Activated naive CD4-positive, alpha-beta T cell (primary cell): ENCODE measurements at regions not wholly inside any gene's neighbourhood (a gene's known extent, or its start where the extent isn't known, plus 50 kb on each side); places are given as distances from the start of the nearest gene placed in this dataset.
"Not testable (repeated sequence)": the region's sequence is repeated elsewhere in the genome, so short reads cannot be mapped to it uniquely, and the experiment has no call there.

Experiments used
- DNase-seq, 4 experiments: peaks; one replicate each; lab custom pipeline; 2025; lab: John Stamatoyannopoulos, UW

- DNase-seq = no peak
Observed at GRCh38 chr3:177249203-177249602, 51.9 kb upstream of the TBL1XR1 start.

DNA sequence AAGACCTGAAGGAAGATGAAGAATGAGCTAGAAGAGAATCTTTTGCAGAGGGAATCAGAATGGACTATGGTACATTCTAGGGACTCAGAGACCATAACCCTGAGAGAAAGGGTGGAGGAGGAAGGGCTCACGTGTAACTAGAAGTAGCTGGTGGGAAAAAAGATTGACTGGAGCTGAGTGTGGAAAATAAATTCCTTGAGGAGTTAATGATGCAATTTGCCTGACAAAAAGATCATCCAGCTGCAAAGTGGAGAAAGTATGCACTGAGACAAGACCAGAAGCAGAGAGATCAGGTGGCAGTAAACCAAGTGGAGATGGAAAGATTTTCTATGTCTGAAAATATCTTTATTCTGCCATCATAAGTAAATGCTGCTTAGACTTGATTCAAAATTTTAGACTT lies 52.9 kb upstream of the TBL1XR1 start:
- DNase-seq = no peak

- DNase-seq = no peak
Observed at GRCh38 chr3:177251755-177252154, 54.5 kb upstream of the TBL1XR1 start.

GRCh38 chr3:177257006-177257405 lies 59.7 kb upstream of the TBL1XR1 start:
- no peak for DNase-seq

- DNase-seq = no peak
Observed at GRCh38 chr3:177257625-177258024, 60.3 kb upstream of the TBL1XR1 start.

DNA sequence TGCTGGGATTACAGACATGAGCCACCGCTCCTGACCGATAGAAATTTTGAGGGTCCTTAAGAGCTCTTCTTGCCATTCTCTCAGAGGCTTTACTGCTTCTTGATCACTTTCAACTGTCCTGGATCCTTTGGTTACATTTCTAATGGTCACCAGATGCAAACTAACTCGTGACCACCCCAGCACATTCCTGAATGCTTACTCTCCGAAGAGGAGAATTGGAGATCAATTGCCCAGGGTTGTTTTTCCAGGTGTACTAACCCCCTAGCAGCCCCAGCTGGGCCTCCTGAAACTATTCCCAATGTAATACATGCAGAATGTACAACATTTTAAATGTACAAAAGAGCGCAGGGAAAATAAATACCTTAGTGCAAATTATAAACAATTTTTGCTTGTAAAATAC lies 65.1 kb upstream of the TBL1XR1 start:
- DNase-seq = no peak

GRCh38 chr3:177263615-177264368 lies 66.5 kb upstream of the TBL1XR1 start:
- no peak for DNase-seq

- DNase-seq = not testable (repeated sequence)
Observed at GRCh38 chr3:177271811-177272501, 74.7 kb upstream of the TBL1XR1 start.

- DNase-seq = no peak
Observed at GRCh38 chr3:177278016-177278415, 80.7 kb upstream of the TBL1XR1 start.

DNA sequence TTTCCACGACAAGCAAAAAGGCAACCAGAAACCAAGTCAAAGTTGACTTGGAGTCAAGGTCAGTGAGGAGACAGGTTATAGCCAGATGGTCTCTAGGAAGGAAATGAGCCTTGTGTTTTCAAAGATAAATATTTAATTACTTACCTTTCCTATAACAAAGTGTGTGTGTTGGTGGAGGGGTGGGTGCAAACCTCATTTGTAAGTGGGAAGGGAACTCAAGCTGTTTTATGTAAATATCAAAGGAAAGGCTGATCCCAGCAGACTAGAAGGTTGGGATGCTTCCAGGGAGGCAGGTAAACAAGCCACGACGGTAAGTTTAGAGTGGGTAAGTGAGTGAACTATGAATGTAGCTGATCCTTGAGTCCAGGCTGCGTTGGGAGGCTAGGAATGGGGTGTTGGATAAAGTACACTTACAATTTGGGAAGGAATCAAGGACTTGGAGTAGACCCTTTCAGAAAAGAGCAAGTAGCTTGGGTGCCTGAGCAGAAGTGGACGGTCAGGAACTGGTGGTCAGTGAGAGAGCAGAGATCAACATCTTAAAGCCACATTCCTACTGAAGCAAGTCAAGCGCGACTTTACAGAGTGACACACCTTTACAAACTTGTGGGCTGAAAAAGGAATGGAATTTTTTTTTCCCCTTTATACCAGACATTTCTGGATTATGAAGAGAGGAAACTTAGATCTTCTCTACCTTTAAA lies 82.0 kb upstream of the TBL1XR1 start:
- DNase-seq = no peak

GRCh38 chr3:177281292-177282118 lies 84.2 kb upstream of the TBL1XR1 start:
- no peak for DNase-seq

DNA sequence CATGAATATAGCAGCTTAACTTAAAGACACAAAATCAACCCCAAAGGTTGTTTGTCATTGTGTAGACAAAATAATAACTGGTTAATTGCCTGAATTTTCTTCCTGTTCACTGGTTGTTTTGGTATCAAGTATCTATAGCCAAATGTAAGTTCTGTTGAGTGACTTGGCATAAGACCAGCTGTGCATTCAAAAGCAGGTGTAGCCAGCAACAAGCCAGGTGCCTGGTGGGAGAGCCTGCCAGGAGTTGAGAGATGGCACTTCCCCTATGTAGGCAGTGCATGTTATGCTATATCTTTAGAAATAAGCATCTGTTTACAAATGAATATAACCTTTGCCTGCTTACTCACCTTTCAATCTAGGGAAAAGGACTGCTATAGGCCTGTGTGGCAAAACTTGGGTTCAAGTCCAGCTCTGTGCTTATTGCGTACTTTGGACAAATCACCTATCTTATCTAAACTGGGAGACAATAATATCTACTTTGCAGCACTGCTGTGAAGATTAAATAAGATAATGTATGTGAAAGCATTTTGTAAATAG lies 84.9 kb upstream of the TBL1XR1 start:
- no peak for DNase-seq

DNA sequence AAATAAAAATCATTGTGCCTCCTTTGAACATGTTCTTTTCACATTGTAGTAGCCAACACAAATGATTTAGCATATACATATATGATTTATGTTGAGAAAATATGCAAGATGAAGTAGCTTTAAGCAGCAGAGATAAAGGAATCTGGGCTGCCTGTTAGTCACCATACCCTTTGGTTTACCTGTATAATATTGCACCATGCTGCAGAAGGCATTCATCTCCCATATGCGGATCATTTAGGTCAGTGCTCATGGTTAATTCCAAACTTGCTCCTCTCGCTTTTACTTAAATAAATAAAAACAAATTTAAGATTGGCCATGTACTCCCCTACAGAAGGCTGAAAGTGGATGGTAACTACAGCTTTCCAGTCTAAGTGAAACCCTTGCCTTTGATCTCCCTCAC lies 86.7 kb upstream of the TBL1XR1 start:
- no peak for DNase-seq

GRCh38 chr3:177284383-177284881 lies 87.2 kb upstream of the TBL1XR1 start:
- no peak for DNase-seq

DNA sequence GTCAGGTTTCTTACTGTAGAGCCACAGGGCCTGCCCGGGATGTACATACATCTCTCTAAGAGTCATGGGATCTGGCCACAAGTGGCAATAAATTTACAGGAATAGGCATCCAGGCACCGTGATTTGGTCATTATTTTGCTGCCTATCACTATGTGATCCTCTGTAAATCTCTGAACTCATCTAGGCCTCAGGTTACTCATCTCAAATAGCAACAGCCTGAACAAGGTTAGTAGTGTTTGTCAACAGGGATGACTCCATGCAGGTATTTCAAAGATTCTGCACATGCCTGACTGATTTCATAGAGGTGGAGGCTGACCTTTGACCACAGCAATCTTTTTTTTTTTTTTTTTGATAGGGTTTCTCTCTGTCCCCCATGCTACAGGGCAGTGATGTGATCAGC lies 88.8 kb upstream of the TBL1XR1 start:
- DNase-seq = no peak

- no peak for DNase-seq
Observed at GRCh38 chr3:177287231-177287630, 89.9 kb upstream of the TBL1XR1 start.

DNA sequence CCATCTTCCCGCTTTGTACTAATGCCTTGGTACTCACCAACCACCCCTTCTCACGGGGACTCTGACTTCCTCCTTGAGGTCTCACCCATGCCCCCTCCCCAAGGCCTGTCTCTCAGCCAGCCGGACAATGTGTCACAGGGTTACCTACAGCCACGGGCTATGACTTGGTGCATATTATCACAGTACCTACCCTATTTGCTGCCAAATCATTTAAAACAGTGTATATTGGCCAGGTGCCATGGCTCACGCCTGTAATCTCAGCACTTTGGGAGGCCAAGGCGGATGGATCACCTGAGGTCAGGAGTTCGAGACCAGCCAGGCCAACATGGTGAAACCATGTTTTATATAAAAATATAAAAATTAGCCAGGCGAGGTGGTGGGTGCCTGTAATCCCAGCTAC lies 93.4 kb upstream of the TBL1XR1 start:
- DNase-seq = no peak

DNA sequence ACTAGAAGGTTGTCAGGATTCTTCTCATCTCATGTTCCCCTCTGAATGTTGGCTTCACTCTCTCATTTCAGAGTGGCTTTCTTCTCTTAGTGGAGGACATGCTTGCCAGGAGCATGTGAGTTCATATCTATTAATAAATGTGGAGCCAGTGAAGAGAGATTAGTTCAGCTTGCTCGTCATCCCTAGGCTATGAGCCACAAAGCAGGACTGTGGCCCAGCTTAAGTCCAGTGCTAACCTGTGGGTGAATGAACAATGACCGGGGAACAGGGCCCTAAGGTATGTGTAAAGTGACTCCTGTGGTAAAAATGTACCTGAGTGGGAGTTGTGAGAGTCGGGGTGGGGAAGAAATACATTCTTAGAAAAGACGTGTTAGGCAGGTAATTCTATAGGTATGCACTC lies 96.9 kb upstream of the TBL1XR1 start:
- no peak for DNase-seq

GRCh38 chr3:177295116-177295515 lies 97.8 kb upstream of the TBL1XR1 start:
- DNase-seq = no peak

DNA sequence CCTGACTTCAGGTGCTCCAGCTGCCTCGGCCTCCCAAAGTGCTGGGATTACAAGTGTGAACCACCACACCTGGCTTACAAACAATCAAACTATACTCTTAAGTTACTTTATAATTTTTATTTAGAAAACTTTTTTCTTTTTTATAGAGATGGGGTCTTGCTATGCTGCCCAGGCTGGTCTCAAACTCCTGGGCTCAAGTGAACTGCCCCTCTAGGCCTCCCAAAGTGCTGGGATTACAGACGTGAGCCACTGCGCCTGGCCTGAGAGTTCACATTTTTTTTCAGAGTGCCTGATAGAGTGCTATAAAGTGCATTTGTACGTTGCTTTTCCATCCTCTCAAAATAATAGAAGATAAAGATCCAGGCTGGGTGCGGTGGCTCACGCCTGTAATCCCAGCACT lies 102.0 kb upstream of the TBL1XR1 start:
- no peak for DNase-seq

GRCh38 chr3:177300039-177300833 lies 103.0 kb upstream of the TBL1XR1 start:
- no peak for DNase-seq
